GM21390 (cell line): ENCODE measurements at regions not wholly inside any gene's neighbourhood (a gene's known extent, or its start where the extent isn't known, plus 50 kb on each side); places are given as distances from the start of the nearest gene placed in this dataset.

Experiments
- ATAC-seq: cut with Tn5 transposase; IDR thresholded peaks from one replicate; pipeline ENCODE4 v1.9.1; 2021; ENCODE audit not compliant: unreplicated experiment

DNA sequence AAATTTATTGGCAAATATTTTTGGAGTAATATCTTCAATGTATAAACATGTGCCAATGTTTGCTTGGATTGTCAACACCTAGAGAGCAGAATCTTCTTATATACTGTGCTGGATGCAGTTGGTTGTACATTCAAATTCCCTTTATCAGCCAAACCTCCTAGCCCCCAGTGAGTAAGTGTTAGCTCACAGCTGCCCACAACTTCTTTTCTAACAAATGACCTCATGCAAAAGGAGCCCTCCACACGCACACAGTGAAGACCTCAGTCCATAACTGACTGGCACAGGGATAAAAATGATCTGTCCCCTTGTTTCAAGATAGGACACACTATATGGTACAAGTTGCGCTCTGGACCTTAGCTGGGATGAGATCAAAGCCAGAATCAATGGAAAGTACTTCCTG, 458.0 kb upstream of the NWD2 start:
- no peak for ATAC-seq

DNA sequence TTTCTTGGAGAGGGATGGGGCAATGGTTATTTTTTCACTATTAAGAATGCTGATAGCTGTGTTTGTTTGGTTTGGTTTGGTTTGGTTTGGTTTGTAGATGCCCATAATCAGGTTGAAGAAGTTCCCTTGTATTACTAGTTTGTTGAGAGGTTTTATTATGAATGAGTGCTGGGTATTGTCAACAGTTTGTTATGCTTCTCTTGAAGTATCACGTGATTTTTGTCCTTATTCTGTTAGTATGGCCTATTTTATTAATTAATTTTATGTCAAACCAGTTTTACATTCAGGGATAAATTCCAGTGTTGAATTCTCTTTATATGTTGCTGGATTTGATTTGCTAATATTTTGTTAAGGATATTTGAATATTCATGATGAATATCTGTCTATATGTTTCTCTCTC, 449.8 kb upstream of the NWD2 start:
- no peak for ATAC-seq

DNA sequence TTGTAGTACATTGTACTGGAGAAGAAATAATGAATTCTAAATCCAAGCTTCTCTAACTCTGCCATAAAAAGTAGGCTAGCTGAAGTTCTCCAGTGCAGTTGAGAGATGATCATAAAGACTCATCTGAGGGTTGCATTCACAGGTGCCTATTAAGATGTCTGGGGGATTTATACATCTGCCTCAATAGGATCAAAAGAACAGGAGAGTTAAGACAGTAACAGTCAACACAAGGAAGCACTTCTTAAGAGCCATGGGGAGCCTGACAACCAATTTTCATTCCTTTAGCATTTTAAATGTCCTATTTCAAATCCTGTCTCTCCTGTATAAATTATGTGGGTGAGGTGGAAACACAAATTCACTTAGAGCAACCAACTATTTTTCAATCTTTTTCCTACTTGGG, 432.4 kb upstream of the NWD2 start:
- ATAC-seq: no peak

DNA sequence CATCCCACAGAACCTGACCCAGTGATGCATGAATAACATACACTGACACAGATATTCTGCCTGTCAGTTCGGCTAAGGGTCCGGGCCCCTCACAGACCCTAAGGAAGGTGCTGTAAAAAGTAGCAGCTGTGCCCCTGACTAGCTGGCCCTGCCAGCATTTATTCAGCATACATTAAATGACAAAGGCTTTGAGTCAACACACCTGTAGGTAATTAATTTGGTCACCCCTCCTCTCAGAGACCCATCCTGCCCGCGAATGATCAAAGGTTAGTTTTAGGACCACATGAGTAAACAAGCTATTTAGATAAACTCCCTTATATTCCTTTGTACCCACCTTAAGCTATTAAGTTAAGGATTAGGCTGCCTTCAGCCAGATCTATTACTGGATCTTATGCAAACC, 429.0 kb upstream of the NWD2 start:
- no peak for ATAC-seq

DNA sequence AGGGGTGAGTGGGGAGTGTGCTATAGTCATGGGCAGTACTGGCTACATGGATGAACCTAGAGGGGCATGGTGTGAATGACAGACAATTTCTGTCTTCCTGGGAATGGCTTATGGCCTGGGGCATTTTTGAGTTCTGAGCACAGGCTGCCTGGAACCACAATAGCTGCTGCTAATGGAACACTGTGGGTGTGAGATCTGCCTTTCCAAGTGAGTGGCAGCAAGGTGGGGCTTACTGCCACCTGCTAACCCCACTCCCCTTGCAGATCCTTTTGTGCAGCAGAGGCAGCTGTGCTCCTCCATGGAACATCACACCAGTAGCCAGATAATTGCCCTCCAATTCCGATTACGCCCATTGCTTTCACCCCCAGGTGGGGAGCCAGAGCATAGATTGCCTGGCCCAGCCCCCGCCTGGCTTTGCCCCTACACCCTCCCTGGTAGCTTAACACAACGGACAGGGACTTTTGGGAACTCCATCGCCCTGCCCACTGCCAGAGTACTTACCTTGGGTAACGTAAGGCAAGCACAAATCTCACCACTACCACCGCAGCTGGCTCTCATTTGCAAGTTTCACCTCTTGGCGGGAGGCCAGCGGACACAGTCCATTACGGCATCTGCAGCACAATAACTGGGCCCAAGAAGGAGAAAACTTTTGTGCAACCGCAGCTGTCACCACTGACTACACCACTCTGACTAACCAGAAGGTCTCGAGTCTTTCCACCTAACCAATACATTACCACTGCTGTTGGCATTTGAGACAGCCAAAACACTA, 421.2 kb upstream of the NWD2 start:
- ATAC-seq: no peak

DNA sequence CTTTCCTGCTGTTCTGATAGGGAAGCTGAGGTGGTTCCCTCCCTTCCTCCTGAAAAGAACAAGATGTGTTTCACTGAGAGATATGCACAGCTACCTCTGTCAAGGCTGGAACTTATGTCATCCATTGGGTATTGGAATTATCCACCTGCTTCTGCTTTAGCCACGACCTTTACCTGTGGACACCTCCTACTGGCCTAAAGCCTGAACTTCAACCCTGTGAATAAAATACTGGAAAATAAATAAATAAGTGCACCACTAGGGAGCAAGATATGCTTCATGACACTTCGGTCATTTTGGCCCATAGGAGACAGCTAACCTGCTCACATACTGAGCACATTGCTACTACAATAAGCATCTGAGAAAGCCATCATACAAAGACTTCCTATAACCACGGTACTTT, 419.9 kb upstream of the NWD2 start:
- ATAC-seq: no peak

DNA sequence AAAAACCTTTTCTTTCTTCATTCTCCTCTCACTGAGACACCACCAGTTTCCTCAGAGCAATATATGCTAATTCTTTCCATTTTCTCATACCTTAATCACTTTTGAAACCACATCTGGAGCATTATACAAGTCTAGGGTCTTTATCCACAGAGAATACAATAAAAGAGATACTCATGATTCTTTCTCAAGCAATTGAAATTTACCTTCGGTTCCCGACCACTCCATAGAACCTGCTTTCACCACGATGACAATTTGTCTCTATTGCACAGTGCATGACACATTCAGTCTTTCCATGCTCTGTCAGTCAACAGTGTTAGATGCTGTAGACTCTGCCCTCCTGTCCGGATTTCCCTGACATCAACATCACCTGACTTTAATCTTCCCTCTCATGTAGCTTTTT, 409.3 kb upstream of the NWD2 start:
- ATAC-seq: no peak

DNA sequence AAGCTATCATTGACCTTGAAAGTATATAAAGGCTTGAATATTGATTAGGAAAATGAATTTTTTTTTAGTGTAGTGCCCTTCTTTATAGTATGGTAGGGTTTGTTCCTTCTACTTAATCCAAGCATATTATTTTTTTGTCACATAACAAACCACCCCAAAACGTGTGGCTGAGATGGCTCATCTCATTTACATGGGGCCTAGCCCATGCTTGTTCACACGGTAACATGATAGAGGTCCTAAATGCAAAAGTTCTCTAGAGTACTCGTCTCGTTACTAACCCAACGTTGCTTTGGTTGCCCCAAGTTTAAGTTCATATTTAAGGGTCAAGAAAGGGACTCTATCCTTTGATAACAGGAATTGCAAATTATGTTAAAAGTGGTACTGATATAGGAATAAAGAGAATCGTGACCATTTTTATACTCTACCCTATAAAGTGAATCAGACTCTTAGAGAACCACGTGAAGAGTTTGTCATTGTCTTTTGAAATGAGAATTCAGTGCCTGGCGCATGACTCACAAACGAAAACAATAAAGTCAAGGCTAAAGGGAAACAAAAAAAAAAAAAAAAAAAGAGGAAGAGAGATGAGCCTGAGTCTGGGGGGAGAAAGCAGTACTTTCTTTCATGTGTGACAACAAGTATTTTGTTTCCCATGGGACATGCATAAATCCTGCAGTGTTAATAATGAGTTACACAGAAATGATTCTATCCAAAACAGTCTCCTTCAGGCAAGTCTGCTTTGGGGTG, 402.8 kb upstream of the NWD2 start:
- ATAC-seq: peak; percentile 77

DNA sequence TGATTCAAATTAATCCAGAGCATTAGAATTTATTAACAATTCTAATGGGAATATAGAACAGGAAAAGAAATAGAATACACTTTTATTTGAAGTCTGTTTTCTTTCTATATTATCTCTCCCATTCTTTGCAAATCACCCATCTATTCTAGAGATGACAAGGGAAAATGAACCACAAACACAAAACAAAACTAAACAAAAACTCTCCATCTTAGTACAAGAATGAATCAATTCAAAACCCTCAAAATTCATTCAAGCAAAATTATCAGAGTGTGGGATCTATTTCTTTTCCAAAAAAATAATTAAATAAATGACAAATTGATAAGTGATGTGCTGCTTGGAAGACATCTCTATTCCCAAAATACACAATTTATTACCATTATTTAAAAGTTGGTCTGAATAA, 400.1 kb upstream of the NWD2 start:
- ATAC-seq: no peak

DNA sequence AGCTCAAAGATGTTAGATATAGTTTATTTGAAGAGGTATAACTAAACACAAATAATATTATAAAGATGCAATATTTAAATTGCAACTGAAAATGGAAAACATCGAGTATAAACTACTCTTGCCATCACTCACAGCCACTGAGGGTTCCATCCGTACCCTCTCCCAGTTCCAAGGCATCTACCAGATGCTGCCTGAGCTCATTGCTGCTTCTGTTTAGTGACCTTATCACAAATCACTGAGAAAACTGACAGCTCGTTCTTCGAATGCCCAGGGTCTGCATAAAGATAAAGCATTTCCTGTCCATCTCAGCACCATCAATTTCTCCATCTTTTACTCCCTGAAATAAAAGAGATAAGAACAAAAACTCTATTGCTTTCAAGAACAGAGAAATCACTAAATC, 391.7 kb upstream of the NWD2 start:
- no peak for ATAC-seq

DNA sequence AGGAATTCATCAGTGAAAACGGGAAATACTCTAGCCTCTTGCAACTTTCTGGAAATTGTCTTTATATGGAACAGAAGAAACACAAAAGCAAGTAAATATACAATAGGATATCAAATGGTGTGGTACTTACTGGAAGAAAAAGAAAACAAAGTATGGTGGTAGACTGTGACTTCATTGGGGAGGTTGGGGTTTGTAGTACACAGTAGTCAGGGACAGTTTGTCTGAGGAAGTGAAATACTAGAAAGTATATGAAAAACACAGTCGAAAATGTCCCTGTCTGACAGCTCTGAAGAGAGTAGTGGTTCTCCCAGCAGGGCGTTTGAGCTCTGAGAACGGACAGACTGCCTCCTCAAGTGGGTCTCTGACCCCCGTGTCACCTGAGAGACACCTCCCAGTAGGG, 390.0 kb upstream of the NWD2 start:
- ATAC-seq: peak; percentile 92

DNA sequence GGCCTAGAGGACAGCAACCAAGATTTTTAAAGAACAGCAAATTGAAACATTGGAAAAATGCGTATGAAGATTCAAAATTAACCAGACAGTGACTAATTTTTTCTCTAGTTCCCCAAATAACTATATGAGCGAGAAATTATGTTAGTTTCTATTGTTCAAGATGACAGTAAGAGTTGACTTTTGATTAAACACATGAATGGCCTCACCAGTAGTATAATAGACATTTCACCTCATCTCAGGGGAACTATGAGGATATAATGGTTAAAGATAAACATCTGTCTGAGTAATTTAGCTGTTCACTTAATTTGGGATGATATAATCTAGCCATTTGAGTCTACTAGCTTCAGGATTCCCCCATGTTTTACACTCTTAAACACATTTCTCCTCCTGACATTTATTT, 380.9 kb upstream of the NWD2 start:
- no peak for ATAC-seq

DNA sequence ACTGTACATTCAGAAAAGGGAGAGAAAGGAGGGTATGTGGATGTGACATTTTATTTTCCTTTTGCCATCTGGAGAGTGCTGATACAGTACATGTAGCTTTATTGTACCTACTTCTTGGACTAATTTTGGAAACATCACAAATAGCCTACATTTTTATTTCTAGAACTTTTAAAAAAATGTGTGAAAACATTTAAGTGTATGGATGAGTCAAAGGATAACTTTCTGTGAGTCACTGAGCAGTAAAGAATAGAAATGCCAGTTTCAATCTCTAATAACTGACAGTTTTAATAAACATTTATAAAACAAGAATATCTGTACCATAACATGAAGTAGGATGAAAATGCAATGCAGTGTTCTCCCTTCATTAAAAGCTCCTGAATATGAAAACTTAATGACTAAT, 374.4 kb upstream of the NWD2 start:
- ATAC-seq: no peak

DNA sequence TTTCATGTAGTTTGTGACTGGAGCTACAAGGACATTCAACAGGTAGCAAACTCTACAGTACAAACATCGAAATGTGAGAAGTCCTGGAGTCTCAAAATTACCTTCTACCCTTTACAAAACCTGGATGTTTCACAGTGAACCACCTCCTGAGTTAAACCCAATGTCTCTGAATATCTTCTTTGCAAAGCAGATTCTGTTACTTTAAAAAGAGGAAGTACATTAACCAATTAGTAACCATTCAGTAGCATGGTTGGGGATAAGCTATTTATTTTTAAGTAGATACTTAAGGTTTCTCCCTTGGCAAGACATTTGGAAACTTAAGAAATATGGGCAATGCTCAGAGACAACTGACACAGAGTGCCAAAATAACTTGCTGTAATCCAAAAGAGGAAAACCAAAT, 371.9 kb upstream of the NWD2 start:
- ATAC-seq: peak; percentile 51

DNA sequence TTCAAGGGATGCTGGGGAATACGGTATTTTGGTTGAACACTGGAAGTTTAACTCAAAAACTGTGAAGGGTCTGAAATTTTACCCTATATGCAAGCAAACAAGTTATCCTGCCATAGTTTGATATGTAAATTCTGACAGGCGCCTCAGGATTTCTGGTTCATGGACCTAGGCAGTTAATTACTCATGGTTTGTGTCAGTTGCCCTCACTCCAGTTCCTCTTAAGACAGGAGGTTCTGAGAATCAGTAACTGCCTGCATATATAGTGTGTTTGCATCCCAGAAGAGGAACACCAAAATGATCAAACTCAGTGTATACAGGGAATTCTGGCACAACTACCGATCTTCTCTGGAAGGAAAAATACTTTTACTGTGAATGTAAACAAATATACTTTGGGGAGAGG, 360.4 kb upstream of the NWD2 start:
- ATAC-seq: no peak

DNA sequence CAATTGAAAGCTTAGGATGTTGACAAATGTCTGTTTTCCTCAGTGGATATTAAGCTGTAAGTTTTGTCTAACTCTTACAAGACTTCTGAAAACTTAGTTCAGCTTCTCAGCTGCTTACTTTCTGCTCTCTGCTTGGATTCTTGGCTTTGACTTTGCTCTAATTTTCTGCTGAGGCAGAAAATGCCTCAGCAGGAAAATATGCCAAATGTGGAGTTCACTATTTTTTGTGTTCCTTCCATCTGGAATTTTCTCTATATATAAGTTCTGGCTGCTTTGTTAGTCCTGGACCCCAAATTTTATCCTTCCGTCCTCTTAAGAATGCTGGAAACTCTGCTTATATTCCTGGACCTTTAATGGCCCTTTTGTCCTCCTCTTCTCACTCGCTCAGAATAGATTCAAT, 352.6 kb upstream of the NWD2 start:
- no peak for ATAC-seq

DNA sequence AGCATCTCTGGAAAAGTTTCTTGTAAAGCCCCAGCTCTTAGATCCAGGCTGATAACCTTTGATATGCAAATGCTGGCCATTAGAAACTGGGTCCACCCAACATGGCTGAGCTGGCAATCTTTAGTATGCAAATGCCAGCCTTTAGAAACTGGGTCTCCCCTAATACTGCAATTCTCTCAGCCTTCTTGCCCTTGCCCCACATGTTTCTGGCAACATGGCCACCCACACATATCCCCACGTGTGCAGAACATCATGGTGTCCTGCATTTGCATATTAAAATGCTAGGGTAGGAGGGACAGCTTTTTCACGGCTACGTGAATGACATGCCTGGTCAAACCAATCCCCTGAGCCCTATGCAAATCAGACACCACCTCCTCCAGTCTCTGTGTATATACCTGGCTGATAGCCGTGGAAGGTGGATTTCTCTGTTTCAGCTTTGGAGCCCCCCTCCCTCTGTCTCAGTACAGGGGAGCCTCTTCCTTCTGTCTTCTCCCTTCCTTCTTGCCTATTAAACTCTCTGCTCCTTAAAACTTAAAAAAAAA, 344.0 kb upstream of the NWD2 start:
- ATAC-seq: no peak

DNA sequence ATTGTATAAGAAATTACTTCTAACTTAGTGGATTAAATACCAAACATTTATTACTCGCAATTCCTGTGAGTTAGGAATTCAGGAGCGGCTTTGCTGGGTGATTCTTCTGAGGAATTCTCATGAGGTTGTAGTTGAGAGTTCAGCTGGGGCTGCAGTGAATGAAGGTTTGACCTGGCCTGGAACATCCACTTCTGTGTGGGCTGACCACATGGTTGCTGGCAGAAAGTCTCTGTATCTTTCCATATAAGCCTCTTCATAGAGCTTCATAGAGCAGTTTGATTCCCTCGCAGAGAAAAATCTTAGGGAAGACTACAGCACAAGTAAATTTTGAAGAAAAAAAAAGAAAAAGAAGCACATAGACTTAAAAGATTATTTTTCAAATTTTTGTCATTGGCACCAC, 339.7 kb upstream of the NWD2 start:
- no peak for ATAC-seq

DNA sequence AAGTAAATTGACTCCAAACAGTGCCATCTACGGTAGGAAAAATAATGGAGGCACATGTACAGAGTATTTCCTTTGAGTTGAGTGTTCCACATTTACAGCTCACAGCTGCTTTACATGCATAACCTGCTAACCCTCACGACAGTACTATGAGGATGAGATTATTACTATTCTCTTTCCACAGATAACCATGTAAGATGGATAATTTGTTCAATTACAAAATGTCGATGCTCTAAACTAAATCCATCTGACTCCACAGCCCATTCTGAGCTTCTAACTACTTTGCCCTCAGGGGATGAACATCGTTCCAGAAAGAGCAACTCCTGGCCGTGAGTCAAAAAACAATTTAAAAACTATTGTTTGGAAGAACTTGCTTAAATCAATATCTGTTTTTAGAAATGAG, 330.4 kb upstream of the NWD2 start:
- no peak for ATAC-seq

DNA sequence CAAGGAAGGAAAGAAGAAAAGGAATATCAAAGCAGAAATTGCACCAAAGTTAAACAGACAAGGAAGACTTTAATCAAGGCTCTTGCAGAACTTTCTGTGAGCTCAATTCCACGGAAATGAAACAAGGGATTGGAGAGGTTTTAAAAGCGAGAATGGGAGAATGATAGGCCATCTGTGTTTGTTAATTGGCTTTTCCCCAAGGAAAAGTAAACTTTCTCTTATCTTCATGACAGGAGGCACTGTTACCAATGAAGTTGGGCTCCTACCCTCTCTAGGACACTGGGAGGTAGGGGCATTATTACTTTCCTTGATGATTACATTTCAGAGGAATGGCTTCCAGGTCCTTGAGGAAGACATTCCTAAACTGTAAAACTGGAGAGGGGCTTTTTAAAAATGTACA, 328.8 kb upstream of the NWD2 start:
- no peak for ATAC-seq

DNA sequence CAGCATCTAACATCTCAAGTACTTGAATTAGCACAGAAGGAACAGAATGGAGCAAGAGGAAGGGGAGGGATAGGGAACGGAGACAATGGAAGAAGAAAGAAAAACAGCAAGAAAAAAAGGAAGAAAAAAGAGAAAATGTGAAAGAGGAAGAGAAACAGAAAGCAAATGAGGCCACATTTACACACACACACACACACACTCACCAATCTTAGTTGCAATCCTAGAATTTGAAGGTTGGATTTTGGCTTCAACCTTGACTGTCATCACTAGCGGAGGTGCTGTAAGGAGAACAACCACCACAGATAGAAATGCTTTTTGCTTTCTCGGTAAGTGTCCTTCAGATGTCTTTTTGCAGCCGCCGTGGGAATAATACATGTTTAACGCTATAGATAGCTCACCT, 327.1 kb upstream of the NWD2 start:
- no peak for ATAC-seq

DNA sequence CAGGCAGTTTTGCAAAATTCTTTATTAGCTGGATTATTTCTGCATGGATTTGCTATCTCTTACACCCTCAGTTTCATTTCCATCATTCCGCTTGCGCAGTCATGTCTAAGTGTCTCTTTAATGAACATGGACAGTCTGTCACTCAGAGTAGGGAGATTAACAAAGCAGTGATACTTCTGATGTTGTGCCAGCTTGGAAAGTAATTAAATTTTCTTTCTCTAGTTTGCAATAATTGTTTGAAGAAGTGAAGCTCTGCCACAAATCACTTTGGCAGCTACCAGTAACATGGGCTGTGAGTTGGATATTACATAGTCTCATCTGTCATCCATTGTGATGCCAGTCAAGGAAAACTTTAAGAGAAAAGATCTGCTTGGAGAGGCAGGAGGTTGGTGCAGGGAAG, 324.8 kb upstream of the NWD2 start:
- ATAC-seq: no peak
